Globus pallidus (tissue), 1 donor: ENCODE measurements at regions not wholly inside any gene's neighbourhood (a gene's known extent, or its start where the extent isn't known, plus 50 kb on each side); places are given as distances from the start of the nearest gene placed in this dataset.

Source experiments
- DNase-seq: peaks from one replicate; pipeline ENCODE4 v3.0.0-alpha.2; 2015; ENCODE audit warnings: low spot score

- no peak for DNase-seq
These were observed 240.1 kb upstream of the PPP1R2C start for GRCh38 chrX:43018031-43018430.

- no peak for DNase-seq
These were observed 241.1 kb upstream of the PPP1R2C start for GRCh38 chrX:43019021-43019420.

GRCh38 chrX:43025806-43026315 lies 247.9 kb upstream of the PPP1R2C start:
- DNase-seq: no peak

- DNase-seq: no peak
These were observed 286.1 kb upstream of the PPP1R2C start for GRCh38 chrX:43064096-43064495.

- no peak for DNase-seq
These were observed 288.0 kb upstream of the PPP1R2C start for GRCh38 chrX:43065978-43066377.

- no peak for DNase-seq
These were observed 290.7 kb upstream of the PPP1R2C start for GRCh38 chrX:43068639-43069038.

- DNase-seq: no peak
These were observed 305.1 kb upstream of the PPP1R2C start for GRCh38 chrX:43083016-43083415.

GRCh38 chrX:43087830-43088229 lies 309.9 kb upstream of the PPP1R2C start:
- DNase-seq: no peak

GRCh38 chrX:43096830-43097229 lies 318.9 kb upstream of the PPP1R2C start:
- no peak for DNase-seq

GRCh38 chrX:43106009-43106408 lies 328.0 kb upstream of the PPP1R2C start:
- no peak for DNase-seq

- DNase-seq: no peak
These were observed 330.9 kb upstream of the PPP1R2C start for GRCh38 chrX:43108828-43109227.

- DNase-seq: no peak
These were observed 343.7 kb upstream of the PPP1R2C start for GRCh38 chrX:43121637-43122036.

GRCh38 chrX:43139645-43140044 lies 361.7 kb upstream of the PPP1R2C start:
- DNase-seq: no peak

GRCh38 chrX:43140582-43140981 lies 362.6 kb upstream of the PPP1R2C start:
- DNase-seq: no peak

GRCh38 chrX:43141885-43142284 lies 363.9 kb upstream of the PPP1R2C start:
- no peak for DNase-seq

- no peak for DNase-seq
These were observed 370.3 kb upstream of the PPP1R2C start for GRCh38 chrX:43148305-43148704.

GRCh38 chrX:43165343-43165920 lies 387.5 kb upstream of the PPP1R2C start:
- DNase-seq: no peak

- no peak for DNase-seq
These were observed 388.9 kb upstream of the PPP1R2C start for GRCh38 chrX:43166874-43167273.

GRCh38 chrX:43175434-43175833 lies 397.5 kb upstream of the PPP1R2C start:
- no peak for DNase-seq

- no peak for DNase-seq
These were observed 398.7 kb upstream of the PPP1R2C start for GRCh38 chrX:43176686-43177085.

GRCh38 chrX:43188296-43188695 lies 410.3 kb upstream of the PPP1R2C start:
- no peak for DNase-seq

- no peak for DNase-seq
These were observed 433.6 kb upstream of the PPP1R2C start for GRCh38 chrX:43211570-43211969.

- DNase-seq: no peak
These were observed 437.9 kb upstream of the MAOA start for GRCh38 chrX:43218198-43218597.

GRCh38 chrX:43224496-43224895 lies 431.6 kb upstream of the MAOA start:
- DNase-seq: no peak
